Inferior parietal cortex (tissue), 1 donor: ENCODE measurements at regions not wholly inside any gene's neighbourhood (a gene's known extent, or its start where the extent isn't known, plus 50 kb on each side); places are given as distances from the start of the nearest gene placed in this dataset.

Experiments
- DNase-seq: peaks from one replicate; pipeline ENCODE4 v3.0.0-alpha.2; 2016; ENCODE audit errors: extremely low spot score

DNA sequence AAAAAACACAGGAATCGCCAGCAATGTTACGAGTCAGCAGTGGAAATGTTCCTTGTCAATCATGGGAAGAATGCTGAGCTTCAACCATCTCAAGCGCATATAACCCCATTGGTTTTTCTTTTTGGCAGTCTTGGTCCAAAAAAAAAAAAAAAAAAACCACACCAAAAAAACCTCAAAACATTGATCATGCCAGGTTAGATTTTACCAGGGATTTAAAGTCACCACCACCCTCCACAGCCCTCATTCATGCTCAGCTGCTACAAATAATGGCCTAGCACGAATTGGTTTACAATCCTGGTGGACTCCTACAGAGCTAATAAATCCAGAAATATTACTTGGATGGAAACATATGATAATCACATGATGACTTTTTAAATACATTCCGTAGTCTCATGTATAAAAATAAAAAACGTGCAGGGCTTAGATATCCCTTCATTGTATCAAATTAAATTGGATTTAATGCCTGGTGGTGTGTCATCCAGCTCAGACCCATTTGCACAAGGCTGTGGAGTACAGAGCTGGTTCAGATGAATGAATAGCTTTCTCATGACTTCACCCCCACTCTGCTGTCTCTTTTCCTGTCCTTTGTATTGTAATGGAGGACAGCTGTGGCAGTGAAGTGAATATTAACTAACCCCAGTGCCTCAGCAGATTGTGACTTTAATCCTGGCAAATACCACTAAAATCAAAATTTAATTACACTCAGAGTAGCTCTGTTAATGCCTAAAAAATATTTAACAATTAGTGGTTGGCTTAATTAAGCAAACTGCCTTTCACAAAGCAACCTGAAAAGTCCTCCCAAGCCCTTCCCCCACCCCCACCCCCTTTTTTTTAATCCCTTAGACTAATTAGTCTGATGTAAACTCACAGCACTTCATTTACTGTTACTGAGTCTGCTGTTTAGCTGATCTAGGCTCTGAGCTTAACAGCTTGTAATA is 626.5 kb upstream of the ZNF608 start:
- DNase-seq: peak; percentile 52

DNA sequence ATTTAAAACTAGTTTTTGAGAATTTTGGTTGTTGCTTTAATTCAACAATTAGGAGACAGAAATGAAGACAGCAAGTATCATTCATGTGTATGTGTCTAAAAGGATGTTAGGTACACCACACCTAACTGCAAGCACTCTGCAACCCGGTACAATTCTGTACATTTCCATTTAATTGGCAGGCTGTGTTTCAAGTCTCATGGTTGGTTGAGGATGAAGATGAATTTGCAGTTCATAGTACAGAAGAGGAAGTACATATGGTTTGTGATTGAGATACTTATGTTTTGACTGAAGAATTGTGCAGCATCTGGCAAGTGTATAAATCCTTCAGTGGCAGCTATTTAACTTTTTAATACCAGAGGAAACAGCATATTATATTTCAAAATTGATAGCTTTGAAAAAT is 628.7 kb upstream of the ZNF608 start:
- DNase-seq: no peak

DNA sequence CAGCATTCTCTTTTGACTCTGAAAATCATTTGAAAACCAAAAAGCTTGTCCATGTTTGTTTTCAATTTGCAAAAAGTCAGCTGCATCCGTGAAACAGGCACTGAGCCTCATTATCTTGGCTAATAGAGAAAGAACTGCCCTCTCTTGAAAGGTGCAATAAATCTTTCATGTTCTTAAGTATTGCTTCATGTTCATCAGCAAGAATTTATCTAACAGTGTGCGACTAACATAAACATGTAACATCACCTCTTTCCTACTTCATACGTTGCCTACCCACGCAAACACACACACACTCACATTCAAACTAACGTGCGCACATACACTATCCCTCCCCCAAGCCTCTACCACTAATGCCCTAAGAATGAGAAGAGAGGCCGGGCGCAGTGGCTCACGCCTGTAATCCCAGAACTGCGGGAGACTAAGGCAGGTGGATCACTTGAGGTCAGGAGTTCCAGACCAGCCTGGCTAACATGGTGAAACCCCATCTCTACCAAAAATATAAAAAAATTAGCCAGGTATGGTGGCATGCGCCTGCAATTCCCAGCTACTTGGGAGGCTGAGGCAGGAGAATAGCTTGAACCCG is 629.7 kb upstream of the ZNF608 start:
- no peak for DNase-seq

DNA sequence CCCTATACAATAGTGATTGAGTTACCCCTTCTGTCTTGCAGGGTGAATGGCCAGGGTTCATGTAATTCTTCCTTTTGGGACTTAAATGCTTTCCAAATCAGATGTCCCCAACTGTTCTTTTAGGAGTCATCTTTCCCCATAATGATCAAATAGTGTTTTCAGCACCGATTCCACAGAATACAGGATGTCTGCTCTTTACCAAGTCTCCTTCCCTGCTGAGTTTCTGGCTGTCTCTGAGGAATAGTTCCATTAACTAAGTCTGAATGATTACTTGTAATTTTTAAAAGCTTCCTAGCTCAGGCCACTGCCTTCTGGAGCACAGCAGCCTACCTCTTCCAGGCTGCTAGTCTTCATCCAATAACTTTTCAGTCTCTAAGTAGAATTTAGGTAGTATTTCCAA is 630.7 kb upstream of the ZNF608 start:
- DNase-seq: no peak

DNA sequence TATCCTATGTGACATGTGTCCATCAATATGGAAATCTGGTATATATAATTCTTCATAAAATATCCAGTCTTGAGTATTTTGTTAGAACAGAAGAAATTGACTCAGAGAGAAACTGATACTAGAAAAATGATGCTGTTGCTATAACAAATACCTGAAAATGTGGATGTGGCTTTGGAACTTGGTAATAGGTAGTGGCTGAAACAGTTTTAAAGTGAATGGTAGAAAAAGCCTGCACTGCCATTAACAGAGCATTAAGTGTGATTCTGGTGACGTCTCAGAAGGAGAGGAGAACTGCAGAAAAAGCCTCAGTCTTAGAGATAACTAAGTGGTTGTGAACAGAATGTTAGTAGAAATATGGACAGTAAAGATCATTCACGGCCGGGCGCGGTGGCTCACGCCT is 634.9 kb upstream of the ZNF608 start:
- DNase-seq: no peak

DNA sequence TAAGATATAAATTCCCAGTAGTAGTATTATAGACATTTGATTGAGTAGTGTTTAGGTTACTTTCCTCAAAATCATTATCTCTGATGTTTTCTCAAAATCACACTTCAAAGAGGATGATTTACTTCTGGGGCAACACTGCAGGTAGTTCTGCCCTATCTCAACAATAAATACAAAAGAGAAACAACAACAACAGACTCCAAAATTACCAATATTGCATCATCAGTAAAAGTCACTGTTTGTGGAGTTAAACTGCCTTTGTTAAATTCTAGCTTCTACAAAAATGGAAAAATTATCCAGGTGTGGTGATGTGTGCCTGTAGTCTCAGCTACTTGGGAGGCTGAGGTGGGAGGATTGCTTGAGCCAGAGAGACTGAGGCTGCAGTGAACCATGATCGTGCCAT is 637.6 kb upstream of the ZNF608 start:
- DNase-seq: no peak

DNA sequence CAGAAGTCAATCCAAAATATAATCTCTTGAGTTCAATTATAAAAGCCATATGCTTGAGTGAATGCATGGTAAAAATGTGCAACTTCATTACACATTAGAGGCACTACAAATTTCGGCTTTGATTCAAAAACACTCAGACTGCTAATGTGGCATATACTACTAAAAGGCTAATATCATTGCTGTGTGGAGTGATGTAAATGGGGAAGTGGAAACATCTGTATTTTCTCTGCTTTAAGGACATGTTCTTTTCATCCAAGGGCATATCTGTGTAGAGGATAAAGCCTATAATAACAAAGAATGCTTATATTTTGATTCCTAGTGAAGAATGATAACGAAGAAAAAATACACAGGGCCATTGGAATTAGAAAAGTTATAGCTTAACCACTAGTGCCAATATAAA is 643.9 kb upstream of the ZNF608 start:
- no peak for DNase-seq

DNA sequence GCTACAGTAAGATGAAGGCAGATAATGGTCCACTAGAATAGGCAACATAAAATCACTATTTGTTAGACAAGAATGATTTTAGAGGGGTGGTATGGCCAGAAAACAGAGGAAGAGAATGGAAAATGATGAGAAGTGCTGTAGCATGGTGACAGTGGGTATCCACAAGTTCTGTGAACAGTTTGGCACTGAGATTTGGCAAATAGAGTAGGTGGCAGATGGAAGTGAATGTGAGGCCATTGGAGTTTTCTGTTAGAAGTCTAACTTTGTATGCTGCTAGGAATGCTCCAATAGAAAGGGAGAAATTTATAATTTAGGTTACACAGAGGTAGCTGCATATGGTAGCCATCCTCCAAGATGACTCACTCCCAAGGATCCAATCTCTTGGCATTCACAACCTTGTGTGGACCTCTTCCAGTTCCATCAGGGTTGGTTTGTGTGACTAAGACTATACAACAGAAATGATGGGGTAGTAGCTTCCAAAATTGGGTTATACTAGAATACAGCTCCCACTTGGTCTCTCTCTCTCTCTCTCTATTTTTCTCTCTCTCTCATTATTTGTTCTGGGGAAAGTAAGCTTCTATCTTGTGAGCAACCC is 646.9 kb upstream of the ZNF608 start:
- no peak for DNase-seq

DNA sequence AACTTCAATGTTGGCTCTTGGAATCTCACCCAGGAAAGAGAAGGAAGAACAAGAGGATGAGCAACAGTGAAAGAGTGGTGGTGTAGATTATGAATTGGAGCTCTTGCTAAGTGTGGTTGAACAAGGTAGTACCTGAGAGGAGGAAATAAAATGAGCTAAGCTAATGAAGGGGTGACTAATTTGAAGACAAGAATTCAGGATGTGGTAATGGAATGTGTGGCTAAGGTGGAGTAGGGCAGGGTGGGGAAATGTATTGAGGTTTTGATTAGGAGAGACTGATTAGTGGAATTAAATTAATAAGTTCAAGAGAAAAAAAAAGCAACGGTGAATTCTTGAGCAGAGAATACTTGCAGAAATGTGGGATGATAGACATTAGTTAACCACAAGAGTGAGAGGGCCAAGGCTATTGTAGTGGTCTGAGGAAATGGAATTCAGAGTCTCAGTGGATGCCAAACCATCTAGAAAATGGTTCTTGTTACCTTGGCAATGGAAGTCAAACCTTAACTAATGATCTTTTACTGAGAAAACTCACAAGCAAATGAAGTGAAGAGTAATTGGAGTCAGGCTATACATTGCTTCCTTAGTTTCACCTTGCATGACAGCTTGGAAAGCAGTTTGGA is 648.3 kb upstream of the ZNF608 start:
- DNase-seq: no peak

DNA sequence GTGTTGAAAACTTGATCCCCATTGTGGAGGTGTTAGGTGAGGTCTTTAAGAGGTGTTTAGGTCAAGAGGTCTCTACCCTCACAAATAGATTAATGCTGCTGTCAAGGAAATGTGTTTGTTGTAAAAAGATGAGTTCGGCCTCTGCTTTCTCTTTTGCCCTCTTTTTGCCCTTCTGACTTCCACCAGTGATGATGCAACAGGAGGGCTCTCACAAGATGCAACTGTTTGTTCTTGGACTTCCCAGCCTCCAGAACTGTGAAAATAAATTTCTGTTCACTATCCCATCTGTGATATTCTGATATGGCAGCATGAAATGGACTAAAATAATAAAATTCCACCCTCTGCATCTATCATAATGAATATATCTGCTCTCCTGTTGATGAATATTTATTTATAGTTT is 650.0 kb upstream of the ZNF608 start:
- no peak for DNase-seq

DNA sequence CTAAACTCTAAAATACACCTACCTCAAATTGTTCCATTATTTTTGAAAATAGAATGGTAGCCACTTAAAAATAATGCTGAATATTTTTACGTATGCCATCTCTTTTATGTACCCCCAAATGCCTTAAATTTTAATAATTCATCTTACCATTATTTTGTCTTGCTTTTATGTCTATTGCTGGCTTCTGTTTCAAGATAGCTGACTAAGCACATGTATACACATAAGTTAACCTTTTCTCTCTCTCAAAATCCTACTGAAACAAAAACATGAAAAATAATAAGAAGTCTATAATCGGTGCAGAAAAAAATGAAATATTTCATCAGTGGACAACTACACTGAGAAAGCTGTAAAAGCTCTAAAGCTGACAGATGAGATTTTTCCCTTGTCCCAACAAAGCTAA is 652.0 kb upstream of the ZNF608 start:
- no peak for DNase-seq

DNA sequence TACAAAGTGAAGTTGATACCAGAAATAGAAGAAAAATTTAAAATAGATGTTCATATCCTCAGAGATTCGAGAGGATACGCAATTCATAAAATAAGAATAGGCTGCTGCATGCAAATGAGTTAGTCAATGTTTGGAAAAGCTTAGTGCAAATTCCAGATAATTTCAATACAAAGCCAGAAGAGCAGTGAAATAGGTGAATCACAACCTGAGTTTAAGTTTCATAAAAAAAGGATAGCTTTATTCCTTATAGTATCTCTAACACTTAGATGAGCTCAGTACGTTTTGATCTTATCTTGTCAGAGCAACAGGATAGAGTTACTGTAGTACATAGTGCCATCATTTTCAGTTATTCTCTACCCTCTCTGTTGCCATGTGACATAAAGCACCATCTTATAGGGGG is 653.4 kb upstream of the ZNF608 start:
- DNase-seq: no peak

DNA sequence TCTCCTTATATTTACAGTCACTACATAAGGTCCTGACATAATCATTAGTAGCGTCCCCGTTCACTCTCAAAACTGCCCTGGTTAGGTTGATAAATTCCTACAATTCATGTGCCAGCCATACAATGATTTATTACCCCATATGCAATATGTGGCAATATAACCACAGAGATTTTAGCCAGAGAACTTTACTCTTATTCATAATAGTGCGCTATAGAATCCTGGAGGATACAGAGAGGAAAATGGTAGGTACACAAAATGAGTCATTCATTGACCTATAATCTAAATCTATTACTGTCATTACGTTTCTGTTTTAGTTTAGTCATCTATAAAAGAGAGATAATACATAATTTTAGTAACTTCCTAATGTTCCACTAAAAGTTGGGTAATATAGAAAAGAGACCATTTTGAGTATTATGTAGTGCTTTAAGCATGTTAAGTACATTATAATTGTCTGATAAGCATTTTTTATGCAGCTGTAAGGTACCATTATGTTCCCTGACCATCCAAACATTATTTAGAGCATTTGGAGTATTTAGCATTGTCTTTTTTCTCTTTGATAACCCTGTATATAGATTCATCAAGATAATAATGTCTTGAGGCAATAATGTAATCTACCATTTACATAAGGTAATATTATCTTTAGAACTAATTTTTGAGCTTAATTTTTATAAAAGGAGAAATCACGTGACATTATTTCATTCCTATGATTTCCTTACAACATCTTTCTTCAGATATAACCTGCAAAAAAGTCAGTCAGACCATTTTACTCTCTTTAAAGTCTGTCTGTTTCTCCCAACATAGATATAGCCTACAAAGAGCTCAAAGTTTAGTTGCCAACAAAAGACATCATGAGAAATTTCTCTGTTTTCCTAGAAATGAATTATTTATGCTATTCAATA is 655.5 kb upstream of the ZNF608 start:
- DNase-seq: no peak

DNA sequence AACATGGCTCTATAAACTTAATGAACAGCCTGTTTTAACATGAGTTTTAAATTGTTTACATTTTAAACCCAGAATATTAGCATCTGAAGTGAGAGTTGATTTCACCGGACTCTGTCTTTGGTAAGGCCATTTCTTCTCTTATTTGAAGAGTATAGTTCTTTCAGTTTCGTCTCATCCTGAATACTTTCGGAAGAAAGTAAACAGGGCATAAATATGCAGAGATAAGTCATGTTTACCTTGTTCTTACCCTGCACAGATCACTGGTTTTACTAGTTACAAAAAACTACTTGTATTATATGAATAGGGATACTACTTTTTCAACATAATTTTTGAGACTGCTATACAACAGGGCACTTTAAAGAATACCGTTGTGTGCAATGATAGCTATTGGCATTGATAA is 656.3 kb upstream of the ZNF608 start:
- DNase-seq: no peak

DNA sequence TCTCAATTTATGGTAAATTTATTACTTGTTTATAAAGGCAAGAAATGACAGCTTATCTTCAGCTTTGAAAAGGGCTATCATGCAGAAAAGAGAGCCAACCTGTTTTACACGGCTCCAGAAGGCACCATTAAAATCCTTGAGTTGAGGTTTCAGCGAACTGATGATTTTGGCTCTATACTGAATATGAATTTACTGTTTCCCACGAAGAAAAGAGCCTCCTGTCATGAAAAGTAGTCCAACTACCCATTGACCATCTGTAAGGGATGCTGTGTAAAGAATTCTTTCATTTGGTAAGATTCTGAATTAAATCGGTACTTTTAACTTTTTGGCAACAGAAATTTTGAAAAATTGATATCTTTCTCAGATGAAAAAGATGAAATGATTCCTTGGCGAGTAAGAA is 657.6 kb upstream of the ZNF608 start:
- no peak for DNase-seq

DNA sequence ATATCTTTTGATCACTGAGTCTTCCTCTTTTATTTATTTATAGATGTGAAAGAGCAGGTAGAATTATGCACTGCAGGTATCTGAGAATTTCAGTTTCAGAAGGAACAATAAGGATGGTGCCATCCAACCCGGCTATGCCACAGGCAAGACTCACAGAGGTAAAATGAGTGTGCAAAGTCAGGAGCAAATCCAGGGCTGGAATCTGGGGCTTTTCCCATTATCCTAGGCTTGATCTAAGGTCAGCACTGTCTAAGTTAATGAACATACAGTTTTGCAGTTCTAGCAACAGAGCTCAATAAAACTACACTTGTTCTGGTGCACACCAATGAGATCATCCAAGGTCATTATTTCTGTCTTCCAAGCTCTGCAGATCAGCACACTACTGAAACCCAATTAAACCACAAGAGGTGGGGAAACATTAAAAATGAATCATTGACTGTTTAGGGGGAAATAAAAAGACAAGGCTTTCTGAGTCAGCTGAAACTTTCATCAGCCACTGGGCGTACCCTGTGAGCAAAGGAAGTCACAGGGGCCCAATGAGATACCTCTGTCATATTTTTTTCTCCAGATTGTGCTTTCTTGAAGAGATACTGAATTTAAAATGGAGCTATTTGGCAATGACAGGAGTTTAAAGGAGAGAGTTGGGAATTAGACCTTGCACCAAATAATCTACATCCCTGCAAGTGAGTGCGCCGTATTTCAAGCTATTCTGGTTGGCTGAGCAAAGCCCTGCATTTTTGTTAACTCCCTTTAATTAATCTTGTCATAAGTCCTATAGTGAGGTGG is 662.2 kb upstream of the ZNF608 start:
- DNase-seq: no peak

DNA sequence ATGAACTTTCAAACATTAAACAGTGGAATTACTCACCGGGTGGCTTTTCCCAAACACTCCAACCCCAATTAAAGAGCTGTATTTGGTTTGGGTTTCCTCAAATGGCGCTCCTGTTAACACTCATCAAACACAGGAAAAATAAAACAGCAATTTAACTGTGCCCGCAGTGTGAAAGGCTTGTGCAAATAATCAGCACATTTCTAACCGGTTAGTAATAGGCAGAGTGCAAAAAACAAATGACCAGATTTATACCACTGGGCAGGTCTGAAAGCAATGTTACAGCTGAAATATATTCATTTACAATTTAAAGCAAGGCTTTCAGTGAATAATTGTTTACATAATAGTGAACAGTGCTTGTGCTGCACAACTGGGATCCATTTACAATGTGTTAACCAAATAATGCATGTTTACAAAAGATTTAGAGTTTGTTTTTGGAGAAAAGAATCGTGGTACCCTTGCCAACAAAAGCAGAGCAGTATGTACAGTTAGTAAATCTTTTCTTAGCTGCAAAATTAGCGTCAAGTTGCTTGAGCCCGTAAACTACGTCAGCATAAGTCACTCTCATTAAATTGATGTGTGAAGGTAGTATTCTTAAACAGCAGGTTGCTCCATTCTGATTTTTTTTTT is 662.9 kb upstream of the ZNF608 start:
- no peak for DNase-seq

DNA sequence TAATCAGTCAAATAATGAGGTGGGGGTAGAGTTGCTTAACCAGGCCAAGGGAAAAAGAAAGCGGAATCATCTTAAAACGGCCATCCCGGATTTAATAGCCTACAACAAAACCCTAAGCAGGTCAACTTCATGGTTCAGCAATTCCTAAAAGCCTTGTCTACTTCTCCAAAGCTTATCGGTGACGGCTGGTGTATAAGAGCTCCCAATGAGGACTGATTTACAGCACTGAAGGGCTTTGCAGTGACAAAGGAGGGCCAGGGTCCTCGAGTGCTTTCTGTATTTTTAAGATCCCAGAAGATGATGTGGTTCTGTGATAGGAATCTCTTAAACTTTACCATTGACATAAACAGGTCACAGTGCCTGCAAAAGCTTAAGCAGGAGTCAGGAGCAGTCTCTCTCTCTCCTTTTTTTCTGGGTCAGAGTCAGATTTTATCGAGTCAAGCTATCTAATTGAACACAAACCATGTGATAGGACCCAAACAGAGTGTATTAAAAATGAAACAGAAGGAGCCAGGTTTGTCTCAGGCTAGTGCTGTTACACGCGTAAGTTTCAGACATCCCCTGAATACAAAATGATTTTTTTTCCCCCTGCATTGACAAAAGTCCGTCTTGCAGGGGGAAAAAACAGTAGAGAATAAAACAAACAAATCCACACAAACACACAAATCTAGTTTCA is 663.6 kb upstream of the ZNF608 start:
- peak; percentile 60 for DNase-seq

DNA sequence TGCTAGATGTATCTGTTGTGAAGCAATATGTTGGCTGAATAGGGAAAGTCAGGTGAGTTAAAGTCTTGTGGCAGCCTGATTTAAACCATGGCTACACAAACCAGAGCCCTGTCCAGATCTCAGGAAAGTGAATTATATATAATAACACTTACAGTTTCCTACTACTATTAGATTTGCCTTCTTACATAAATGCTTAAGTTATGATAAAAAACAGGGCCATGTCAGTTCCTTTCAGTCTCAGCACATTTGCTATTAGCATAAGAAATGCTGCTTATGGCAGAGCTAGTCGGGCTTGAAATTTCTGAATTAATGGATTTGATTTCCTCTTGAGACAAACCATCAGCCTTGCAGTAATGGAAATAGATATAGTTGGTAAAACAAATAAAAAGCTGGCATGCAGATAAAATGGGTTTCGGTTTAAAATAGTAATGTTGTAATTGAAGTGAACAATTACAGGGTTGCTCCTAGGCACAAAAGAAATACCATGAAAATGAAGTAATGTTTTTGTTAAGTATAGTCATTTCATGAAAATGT is 664.2 kb upstream of the ZNF608 start:
- peak; percentile 65 for DNase-seq
